ENCODE measurements at regions not wholly inside any gene's neighbourhood (a gene's known extent, or its start where the extent isn't known, plus 50 kb on each side); places are given as distances from the start of the nearest gene placed in this dataset.
"Not testable (repeated sequence)": the region's sequence is repeated elsewhere in the genome, so short reads cannot be mapped to it uniquely, and the experiment has no call there.

DNA sequence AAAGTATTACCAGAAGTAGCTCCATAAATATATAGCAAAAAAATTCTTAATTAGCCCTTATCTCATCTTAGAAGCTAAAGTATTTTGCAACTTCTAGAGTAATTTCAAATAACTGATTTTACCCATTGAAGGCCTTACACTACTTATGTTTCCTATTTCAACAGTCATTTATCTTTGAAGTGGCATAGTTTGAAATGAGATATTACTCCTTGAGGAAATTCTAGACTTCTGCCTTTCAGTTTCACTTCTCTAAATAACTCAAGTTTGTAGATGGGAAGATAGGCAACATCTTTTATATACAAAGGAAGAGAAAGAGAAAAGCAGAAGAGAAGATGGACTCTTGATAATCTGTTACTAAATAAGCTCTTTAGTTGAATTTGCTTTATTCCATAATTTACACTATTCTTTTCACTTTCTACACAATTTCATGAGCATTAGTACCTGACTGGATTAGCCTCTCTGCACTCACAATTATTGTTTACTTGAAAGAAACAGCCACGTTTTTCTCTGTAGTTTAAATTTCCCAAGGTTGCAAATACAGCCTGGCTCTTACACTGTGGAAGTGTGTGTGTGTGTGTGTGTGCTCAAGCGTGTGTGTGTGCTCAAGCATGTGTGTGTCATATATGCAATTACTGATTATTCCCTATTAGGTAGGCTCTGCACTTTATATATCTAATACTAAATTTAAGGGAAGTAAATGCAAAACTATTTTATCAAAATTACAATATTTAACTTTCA lies 60.6 kb upstream of the EMB start:
- DNase-seq, result no peak

DNA sequence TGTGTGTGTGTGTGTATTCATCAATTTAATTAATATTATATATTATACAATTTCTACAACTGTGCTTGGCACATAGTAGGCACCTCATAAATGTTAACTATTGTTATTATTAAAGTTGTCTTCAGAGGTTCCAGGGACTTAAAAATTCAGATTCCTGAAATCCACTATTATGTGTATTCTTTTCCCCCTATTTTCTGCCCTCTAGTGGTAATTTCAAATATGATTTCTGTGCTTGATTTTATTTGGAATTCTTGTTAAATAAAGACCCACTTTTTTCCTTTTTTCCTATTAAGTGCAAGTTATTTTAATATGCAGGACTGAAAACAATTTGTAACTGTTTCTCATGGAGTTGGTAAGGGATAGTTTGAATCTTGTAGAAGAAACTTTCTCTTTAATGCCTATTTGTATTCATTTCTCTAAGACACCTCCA lies 72.0 kb upstream of the EMB start:
- DNase-seq, result not testable (repeated sequence)

DNA sequence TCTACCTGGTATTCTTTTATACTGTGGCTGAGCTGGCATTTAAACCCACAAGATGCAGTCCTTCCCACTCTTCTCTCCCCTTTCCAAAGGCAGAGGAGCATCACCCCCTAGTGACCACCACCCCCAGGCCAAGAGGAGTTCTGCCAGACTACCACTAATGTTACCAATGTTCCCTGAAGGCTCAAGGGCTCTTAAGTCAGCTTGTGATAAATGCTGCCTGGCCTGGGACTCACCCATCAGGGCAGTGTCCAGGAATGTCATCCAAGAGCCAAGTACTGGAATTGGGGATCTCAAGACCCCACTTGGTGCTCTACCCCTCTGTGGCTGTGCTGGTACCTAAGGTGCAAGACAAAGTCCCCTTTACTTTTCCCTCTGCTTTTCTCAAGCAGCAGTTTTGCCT lies 80.0 kb upstream of the EMB start:
- not testable (repeated sequence) for DNase-seq

DNA sequence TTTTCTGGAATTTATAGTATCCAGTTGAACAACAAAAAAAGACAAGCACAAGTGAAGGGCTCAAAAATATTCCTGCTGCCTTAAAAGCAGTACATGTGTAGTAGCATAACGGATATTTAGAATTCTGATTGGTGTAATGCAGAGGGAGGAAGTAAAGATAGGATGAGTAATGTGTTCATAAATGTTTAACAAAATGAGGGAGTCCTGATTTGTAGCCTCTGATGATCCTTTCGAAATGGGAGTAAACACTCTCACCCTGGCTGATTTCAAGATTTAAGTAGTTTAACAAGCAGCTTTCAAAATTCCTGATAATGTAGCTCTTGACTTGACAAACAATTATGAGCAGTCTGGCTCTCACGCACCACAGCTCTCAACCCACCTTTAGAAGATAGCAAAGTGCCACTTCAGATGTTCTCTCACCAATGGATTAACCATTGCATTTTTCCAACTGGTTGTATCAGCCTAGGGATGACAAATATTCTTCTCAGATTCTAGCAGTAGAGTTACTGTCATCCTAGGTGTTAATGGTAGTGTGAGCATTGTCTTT lies 86.5 kb upstream of the EMB start:
- DNase-seq, result not testable (repeated sequence)

DNA sequence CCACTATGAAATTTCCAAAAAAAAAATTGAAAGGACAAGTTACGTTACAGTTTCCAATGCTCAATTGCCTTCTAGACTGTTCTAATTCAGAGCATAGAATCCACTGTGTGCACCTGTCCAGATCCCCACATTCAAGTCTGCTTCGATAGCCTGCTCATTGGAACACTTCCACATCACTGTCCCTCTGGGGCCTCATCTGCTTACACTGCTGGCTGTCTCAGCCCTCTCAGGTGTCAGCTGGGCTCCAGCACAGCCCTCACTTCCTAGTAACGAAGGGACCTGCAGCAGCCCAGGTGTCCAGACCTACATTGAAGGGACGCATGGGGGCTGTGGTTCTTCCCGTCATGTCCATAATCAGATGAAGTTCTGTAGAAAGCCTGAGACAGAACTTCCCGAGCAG lies 94.3 kb upstream of the EMB start:
- DNase-seq, result no peak

DNA sequence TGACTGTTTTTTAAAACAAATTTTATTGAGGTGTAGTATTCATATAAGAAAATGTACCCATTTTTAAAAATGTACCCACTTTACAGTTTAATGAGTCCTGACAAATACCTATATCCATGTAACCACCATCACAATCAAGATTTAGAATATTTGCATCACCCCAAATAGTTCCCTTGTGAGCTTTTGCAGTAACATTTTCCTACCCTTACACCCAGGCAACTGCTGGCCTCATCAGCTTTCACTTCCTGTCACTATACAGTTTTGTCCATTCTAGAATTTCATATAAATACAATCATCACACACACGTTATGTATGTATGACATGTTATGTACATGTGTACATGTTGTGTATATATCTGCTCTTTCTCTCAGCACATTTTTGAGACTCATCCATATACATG lies 96.4 kb upstream of the EMB start:
- DNase-seq, result not testable (repeated sequence)

DNA sequence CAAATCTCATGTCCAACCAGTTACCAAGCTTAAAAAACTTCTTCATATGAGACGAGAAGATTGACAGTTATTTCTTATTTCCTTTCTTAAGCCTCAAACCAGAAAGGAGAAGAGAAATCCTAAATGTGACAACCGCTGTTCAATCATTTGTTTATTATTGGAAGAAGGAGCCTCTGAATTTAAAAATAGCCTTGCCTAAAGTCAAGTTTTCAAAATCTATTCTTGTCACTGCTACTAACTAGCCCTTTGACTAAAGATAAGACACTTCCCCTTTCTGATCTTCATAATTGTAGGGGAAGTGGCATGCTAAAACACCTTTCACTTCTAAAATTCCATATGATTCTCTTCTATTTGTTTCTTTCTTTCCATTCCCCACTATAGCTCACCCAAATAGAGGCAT lies 106.2 kb upstream of the EMB start:
- DNase-seq, result no peak

DNA sequence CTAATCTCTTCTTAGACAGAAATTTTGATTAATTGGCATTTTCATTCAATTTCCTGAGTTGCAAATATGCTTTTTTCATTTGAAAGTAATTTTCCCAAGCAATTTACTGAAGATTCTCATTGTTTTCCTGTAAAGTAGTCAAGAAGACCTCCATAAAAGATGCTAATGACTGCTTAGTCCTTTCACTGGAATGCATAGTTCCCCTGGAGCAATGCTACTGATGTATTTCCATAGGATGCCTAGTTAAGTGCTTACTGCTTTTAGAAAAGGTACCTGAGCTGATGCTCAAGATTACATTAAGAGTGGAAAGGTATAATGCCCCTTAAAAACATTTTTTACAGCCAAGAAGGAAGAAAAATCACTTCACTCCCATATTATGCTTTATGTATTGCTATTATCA lies 109.2 kb upstream of the EMB start:
- no peak for DNase-seq

DNA sequence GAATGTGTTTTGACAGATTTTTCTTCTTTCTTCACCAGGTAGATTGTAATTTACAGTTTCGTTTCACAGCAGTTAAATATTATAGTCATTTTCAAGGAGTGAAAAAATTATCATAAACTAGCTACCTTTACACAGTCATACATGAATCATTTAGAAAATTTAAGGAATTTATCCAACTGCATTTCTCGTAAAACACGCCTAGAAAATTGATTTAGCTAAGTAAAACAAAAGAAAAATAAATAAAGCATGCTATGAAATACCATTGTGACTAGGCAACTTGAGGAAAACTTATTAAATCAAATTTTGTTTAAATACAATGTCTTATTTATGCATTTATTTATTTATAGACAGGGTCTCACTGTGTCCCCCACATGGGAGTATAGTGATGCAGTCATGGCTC lies 109.9 kb upstream of the EMB start:
- no peak for DNase-seq

DNA sequence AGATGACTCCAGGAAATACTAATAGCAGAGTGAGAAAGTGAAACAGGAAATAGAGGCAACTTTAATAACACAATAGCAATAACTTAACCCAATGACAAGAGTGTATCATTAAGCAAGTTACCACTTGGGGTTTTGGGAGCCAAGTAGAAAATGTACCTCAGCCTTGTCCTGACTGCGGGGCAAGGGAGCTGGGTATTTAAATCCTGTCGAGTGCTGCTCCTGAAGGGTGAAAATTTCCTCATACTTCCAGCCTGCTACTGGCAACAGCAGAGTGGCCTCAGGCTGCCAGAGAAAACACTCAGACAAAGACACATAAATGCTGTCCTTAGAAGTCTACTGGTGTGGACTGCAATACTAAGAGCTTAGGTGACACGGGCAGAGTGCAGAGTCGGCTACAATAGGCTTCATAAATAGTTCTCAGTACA lies 112.5 kb upstream of the EMB start:
- no peak for DNase-seq

DNA sequence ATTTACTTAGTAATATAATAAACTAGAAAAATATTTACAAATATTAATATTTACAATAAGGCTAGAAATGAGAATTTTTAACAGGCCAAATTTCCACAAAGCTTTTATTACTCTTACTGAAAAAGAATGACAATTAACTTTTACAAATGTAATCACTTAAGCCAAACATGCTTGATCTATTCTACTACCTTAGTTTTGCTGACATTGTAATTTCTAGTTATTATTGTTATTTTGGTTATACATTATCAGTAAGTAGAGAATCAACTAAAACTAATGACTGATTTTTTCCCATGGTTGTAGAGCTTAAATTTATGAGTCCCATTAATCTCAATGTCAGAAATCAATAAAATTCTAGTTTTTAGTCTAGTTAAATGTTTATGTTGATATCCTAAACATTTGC lies 107.8 kb upstream of the PARP8 start:
- not testable (repeated sequence) for DNase-seq

DNA sequence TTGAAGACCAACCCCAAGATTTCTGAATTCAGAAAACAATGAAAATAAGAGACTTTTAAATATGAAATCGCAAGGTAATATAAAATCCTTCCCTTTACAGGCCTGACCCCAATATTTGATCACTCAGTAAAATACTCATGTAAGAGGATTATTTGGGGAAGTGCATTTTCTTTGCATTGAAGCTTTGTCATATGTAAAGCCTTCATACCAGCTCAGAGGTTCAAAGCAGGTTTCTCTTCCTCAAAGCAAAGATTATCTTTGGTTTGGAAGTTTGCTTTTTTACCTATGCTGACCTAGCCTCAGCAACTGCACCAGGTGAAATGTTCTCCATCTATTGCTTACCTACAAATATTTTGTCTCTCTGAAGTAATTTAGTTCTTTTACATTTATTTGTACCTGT lies 106.5 kb upstream of the PARP8 start:
- no peak for DNase-seq

DNA sequence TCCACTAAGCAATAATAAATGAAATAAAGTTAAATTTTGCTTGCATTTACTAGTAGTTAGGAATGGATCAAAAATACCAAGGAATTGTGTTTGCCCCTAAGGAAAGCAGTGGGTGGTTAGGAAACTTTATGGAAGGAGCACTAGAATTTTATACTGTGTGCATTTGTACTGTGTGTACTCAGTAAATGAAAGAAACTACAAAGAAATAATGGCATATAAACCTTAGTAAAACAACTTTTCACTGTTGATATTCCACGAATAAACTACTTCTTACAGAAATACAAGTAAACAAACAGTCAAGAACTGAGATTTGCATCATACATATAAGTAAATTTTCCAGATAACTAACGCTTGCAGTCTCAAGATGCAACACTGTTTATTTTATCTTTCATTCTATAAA lies 103.7 kb upstream of the PARP8 start:
- no peak for DNase-seq

DNA sequence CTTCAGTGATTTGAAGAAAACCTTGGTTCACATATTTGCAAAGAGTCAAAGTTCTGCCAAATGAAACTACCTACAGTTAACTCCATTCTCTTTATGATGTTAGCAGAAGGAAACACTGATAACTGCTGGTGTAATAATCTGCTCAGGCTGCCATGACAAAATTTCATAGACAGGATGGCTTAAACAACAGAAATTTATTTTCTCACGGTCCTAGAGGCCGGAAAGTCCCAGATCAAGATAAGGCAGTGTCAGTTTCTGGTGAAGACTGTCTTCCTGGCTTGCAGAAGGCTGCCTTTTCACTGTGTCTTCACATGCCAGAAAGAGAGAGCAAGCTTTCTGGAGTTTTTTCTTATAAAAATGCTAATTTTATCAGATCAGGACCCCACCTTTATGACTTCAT lies 102.4 kb upstream of the PARP8 start:
- DNase-seq, result no peak

DNA sequence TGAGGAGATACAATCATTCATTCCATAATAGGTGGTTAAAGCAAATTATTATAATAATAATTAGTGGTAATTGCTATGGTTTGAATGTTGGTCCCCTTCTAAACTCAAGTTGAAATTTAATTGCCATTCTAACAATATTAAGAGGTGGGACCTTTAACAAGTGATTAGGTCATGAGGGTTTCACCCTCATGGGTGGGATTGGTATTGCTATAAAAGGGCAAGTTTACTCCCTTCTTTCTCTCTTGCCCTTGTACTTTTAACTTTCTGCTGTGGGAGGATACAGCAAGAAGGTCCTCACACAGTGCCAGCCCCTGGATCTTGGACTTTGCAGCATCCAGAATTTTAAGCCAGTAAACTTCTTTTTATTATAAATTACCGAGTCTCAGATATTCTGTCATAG lies 101.9 kb upstream of the PARP8 start:
- DNase-seq, result no peak

DNA sequence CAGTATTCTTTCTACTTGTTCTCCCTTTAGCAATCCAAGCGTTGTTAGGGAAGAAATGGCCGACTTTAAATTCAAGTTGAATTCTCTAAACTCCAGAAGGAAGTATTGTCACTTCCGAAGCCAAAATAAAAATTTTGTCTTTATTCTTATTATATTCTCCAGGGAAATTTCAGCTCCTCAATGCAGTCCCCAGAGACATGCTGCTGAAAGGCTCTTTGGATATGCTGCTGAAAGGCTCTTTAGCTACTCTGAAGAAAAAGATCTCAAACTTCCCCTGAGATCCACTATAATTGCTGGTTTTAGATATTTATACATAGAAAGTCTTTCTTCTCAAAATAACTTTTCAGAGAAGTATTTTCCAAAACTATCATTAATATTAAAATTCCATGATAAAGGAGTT lies 92.3 kb upstream of the PARP8 start:
- no peak for DNase-seq

DNA sequence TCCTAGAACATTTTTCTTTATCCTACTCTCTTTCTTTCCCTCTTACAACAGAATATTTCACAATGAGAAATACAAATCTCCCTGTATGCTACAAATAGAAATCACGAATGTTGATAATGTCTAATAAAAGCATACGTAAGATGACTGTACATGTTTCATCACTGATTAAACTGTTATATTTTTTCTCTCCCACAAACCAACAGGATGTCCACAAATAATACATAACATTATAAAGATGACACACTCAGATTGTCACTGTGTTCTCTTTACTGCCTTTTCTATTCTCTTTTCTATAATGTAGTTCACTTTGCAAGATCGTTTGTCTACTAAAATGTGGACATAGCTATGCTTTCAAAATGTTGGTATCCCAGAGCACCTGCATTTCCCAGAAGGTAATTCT lies 90.7 kb upstream of the PARP8 start:
- no peak for DNase-seq

DNA sequence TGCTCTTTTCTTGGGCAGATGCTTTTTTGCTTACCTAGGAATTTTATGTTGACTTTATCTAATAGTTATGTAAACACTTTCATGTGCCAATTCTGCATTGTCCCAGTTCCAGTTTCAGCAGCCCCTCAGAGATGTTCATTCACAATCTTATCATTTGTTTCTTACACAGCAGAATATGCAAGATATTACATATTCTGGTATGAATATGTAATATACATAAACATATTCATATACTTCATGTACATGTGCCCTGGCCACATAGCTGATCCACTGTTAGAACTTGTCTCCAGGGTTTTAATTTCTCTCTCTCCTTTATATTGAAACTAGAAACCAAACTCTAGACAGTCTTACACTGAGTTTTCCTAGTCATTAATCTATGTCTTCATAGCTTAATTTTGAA lies 90.2 kb upstream of the PARP8 start:
- DNase-seq, result peak; percentile 8

DNA sequence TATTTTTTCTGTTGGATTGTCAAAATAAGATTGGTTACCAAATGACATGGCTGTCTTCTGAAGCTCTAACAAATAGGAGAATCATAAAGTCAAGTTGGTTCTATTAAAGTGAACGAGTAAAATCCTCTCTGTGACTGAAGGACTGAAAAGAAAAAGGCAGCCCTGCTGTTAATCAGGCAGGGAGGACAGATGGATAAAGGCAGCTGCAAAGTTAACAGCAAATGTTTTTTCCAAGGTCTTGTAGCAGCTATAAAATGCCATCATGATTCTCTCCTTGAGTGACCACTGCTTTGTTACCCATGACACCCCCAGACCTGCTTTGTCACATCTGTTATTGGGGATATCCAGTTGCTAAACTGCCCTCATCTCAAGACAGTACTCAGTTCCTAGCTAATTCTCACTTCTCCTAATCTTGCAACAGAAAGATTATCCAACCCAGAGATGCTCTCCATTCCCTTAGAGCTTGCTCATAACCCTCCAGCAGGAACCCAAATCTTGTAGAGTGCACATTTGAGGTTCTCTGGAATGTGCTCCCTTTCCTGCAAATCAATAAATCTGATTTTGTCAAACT lies 89.7 kb upstream of the PARP8 start:
- no peak for DNase-seq

DNA sequence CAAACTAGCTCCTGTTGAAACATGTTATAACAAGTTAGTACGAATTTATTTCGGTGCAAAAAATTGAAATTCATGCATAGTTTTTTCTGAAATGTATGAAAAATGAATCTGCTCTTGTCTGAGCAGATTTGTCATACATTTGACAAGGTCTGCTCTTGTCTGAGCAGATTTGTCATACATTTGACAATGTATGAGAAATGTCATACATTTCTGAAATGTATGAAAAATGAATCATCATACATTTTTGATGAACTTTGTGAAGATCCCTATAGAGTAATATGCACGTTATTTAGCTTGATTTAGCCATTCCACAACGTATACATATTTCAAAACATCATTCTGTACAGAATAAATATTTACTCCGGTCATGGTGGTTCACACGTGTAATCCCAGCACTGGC lies 85.9 kb upstream of the PARP8 start:
- DNase-seq, result no peak

DNA sequence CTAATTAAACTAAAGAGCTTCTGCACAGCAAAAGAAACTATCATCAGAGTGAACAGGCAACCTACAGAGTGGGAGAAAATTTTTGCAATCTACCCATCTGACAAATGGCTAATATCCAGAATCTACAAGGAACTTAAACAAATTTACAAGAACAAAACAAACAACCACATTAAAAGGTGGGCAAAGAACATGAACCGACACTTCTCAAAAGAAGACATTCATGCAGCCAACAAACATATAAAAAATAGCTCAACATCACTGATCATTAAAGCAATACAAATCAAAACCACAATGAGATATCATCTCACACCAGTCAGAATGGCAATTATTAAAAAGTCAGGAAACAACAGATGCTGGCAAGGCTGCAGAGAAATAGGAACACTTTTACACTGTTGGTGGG lies 84.6 kb upstream of the PARP8 start:
- not testable (repeated sequence) for DNase-seq

DNA sequence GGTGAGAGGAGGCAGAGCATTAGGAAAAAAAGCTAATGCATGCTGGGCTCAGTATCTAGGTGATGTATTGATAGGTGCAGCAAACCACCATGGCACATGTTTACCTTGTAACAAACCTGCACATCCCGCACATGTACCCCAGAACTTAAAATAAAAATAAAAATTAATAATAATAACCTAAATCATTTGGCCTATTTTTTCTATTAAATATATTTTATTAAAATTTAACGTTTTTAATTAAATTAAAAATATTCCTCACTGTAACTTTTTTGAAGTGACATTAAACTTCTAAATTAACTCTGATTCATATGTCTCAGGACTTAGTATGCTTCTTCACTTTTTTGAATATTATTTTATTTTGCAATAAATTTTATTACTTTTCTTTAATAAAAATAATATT lies 83.7 kb upstream of the PARP8 start:
- no peak for DNase-seq

DNA sequence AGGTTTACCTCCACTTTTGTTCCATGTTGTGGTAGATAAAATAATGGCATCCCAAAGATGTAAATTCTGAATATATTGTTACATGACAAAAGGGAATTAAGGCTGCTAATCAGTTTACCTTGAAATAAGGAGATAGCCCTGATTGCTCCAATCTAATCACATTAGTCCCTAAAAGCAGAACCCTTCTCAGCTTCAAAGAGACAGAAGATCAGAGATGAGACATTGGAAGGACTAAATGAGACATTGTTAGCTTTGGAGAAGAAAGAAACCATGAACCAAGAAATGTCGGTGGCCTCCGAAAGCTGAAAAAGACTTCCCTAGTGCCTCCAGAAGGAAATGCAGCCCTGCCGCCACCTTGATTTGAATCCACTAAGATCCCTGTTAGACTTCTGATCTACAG lies 82.8 kb upstream of the PARP8 start:
- DNase-seq, result no peak

DNA sequence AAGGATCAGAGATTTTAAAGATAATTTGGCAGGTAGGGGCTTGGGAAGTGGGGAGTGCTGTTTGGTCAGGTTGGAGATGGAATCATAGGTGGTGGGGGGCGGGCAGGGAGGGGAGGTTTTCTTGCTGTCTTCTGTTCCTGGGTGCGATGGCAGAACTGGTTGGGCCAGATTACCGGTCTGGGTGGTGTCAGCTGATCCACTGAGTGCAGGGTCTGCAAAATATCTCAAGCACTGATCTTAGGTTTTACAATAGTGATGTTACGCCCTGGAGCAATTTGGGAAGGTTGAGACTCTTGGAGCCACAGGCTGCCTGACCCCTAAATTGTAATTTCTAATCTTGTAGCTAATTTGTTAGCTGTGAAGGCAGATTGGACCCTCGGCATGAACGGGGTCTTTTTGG lies 78.0 kb upstream of the PARP8 start:
- DNase-seq, result not testable (repeated sequence)

Measured in NCI-H774 (cell line).